GM12864 (cell line): ENCODE measurements at regions not wholly inside any gene's neighbourhood (a gene's known extent, or its start where the extent isn't known, plus 50 kb on each side); places are given as distances from the start of the nearest gene placed in this dataset.

ENCODE experiments used
- DNase-seq: peaks from one replicate; pipeline ENCODE4 v3.0.0-alpha.2; 2011; ENCODE audit warnings: low read depth
- H3K4me3 ChIP-seq: 2 replicates; pipeline ENCODE4 v1.5.1; 2011; ENCODE audit warnings: mild to moderate bottlenecking, low read depth, low read length, control low read depth
- TF ChIP-seq, protein P1 (sequence below): IDR thresholded peaks from 2 replicates; pipeline ENCODE4 v1.5.1; 2011; ENCODE audit warnings: low read depth, mild to moderate bottlenecking, moderate library complexity, low read length, control low read depth, inconsistent platforms; ENCODE audit errors: missing control alignments

DNA sequence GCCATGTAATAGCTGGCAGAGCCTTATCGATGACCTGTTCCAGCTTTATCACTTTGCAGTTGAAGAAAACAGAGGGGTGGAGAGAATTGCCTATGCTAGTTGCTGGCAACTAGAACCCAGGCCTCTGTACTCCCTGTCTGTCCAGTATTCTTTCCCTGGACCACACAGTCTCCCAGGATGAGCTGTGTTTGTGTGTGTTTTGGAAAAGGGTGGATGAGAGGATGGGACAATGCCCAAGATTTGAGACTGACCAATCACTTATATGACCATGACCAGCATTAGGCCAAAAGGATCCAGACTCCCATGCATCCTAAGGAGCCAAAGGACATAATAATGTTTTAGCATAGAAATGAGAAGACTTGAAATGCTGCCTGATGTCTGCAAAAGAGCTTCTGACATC lies 102.6 kb downstream of the CD200R1L start:
- TF ChIP-seq, protein P1, sequence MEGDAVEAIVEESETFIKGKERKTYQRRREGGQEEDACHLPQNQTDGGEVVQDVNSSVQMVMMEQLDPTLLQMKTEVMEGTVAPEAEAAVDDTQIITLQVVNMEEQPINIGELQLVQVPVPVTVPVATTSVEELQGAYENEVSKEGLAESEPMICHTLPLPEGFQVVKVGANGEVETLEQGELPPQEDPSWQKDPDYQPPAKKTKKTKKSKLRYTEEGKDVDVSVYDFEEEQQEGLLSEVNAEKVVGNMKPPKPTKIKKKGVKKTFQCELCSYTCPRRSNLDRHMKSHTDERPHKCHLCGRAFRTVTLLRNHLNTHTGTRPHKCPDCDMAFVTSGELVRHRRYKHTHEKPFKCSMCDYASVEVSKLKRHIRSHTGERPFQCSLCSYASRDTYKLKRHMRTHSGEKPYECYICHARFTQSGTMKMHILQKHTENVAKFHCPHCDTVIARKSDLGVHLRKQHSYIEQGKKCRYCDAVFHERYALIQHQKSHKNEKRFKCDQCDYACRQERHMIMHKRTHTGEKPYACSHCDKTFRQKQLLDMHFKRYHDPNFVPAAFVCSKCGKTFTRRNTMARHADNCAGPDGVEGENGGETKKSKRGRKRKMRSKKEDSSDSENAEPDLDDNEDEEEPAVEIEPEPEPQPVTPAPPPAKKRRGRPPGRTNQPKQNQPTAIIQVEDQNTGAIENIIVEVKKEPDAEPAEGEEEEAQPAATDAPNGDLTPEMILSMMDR, result no peak
- no peak for DNase-seq
- H3K4me3 ChIP-seq, result no peak overlapping the region

DNA sequence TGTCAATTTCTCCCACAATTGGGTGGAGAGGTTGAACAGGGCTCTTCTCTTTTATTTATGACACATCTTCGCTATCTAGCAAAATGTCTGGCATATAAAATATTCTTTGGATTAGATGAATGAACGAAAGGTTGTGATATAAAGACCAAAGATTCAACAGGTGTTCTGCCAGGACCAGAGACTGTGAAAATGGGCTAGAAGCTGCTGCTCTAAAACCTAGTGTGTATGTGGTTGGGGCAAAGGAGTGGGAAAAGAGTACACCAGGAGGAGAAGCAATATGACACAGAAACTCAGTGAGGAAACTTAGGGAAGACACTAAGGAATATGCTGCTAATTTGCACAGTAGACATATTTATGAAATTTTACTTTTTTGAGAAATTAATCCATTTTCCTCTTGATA lies 102.0 kb upstream of the CCDC80 start:
- TF ChIP-seq, protein P1, result no peak
- DNase-seq, result no peak
- no peak overlapping the region for H3K4me3 ChIP-seq

DNA sequence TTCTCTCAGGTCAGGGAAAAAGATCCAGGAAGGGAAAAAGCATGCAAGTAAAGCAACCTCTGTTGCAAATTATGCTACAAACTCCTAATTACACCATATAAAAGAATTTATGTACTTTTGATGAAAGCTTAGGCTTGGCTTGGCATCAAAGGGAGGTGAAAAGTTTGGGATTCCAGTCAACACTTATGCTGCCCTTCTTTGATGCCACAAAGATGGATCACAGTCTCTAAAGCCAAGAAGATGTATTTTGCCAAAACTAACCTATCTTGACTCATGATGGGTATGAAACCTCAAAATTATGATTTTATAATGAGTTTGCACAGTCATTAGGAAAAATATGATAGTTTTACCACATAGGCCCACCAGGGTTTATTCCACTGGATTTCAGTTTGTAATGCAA lies 101.0 kb upstream of the CCDC80 start:
- H3K4me3 ChIP-seq, result no peak overlapping the region
- TF ChIP-seq, protein P1, result no peak
- DNase-seq, result no peak

DNA sequence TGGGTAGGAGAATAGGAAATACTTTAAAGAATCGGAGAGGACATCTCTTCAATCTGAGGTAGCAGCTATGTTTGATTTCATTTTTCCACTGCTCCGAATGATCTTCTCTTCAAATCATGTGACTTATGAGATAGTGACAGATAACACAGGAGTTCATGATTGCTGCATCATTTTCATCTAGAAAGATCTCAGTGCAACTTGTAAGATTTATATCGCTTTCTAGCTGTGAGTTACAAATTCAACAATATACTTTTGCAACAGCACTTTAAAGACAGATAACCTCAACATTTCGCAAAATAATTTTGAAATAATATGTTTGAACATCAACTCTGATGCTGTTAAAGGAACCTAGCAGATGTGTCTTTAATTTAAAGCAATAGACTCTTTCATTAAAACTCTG lies 99.9 kb upstream of the CCDC80 start:
- no peak overlapping the region for H3K4me3 ChIP-seq
- no peak for DNase-seq
- TF ChIP-seq, protein P1, result no peak

DNA sequence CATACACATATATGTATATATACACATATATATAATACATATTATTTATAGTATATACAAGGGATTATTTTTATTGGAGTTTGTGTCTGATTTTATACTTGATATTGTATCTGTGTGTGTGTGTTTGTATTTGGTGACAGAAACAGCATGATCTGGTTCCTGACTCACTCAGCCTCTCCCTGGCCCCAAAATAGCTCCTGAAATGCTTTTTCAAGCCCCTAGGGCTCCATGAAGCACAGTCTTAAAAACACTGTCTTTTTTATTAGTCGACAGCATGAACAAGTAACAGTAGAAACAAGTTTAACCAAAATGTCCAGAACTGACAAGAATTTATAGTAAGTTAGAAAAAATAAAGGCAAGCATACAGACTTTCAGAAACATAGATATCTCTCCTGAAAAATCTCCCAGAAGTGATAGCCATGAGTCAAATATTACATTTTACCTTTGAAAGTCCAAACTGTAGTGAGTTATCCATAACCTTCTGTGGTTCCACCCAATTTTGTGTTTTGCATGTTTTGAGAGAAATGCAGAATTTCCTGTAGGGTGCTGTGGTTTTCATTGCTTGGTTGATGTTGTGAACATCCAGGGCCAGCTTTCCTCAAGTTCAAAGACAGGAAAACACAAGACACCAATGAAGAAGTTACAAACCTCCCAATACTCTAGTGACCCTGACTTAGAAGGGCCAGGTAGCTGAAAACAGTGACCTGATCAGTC lies 98.5 kb upstream of the CCDC80 start:
- DNase-seq, result no peak
- H3K4me3 ChIP-seq, result no peak overlapping the region
- TF ChIP-seq, protein P1, result no peak

DNA sequence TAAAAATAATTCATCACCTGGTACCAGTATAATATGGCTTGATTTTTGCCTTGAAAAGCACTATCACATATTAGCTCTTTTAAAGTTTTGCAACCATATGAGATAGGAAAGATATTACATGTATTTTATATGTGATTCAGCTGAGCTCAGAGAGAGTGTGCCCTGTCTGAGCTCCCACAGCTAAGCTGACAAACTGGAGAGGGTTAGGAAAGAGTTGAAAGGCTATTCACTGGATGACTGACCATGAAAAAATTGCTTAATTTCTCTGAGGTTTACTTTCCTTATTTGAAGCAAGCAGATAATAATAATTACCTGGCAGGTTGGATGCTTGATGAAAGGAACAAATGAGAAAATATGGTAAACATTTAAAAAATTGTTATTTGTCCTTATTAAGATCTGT lies 97.4 kb upstream of the CCDC80 start:
- DNase-seq, result no peak
- H3K4me3 ChIP-seq, result no peak overlapping the region
- TF ChIP-seq, protein P1, result no peak
